CD14-positive monocyte (primary cell): ENCODE measurements at regions not wholly inside any gene's neighbourhood (a gene's known extent, or its start where the extent isn't known, plus 50 kb on each side); places are given as distances from the start of the nearest gene placed in this dataset.

Source experiments
- DNase-seq, 3 donors: peaks; one replicate each; pipeline ENCODE4 v3.0.0-alpha.2; 2011 to 2022
- H2AFZ ChIP-seq: 2 replicates; pipeline ENCODE4 v1.6.0; 2012; ENCODE audit warnings: mild to moderate bottlenecking, low read depth, low read length, inconsistent platforms; ENCODE audit not compliant: insufficient read depth, poor library complexity, severe bottlenecking
- H3K27ac ChIP-seq, 2 donors: 1 replicate in 1 of 2; 2 replicates in 1 of 2; pipeline ENCODE4 v1.5.1; 2012 to 2013; ENCODE audit warnings: low read length in 2 of 2, control low read depth in 1 of 2, inconsistent platforms in 1 of 2, low read depth in 1 of 2, mild to moderate bottlenecking in 1 of 2
- H3K27me3 ChIP-seq, 2 donors: one replicate each; pipeline versions ENCODE4 v1.6.0 to v1.6.1; 2011 to 2013; ENCODE audit warnings: low read length in 2 of 2; ENCODE audit not compliant: control insufficient read depth in 2 of 2, insufficient read depth in 2 of 2
- H3K36me3 ChIP-seq, 2 donors: replicated peaks in 1 of 2; 1 replicate in 1 of 2; 2 replicates in 1 of 2; pipeline versions ENCODE4 v1.5.1 to v1.6.1; 2012 to 2013; ENCODE audit warnings: low read length in 2 of 2, control low read depth in 1 of 2, inconsistent platforms in 1 of 2, mild to moderate bottlenecking in 1 of 2; ENCODE audit not compliant: insufficient read depth in 2 of 2, control insufficient read depth in 1 of 2
- H3K4me1 ChIP-seq, 2 donors: 1 replicate in 1 of 2; 2 replicates in 1 of 2; pipeline versions ENCODE4 v1.5.1 to v1.6.1; 2012 to 2013; ENCODE audit warnings: low read length in 2 of 2, control low read depth in 1 of 2, inconsistent platforms in 1 of 2, mild to moderate bottlenecking in 1 of 2, moderate library complexity in 1 of 2; ENCODE audit not compliant: insufficient read depth in 2 of 2, control insufficient read depth in 1 of 2
- H3K4me2 ChIP-seq: replicated peaks from 2 replicates; pipeline ENCODE3; 2012; ENCODE audit warnings: low read length, moderate library complexity, mild to moderate bottlenecking; ENCODE audit not compliant: poor library complexity, severe bottlenecking; ENCODE audit errors: extremely low read depth
- H3K4me3 ChIP-seq, 3 experiments: fragments of 200-600 bp in 1 of 3; sonication (generic) in 1 of 3; replicated peaks in 1 of 3; 1 replicate in 2 of 3; 2 replicates in 1 of 3; pipeline ENCODE4 v1.5.1; 2011 to 2013; ENCODE audit warnings: low read length in 3 of 3, mild to moderate bottlenecking in 3 of 3, control low read depth in 2 of 3, low read depth in 2 of 3, inconsistent platforms in 1 of 3, moderate library complexity in 1 of 3
- H3K79me2 ChIP-seq: 2 replicates; pipeline ENCODE4 v1.6.0; 2012; ENCODE audit warnings: mild to moderate bottlenecking, control low read depth, inconsistent platforms, low read length, moderate library complexity; ENCODE audit not compliant: insufficient read depth
- H3K9ac ChIP-seq: 2 replicates; pipeline ENCODE4 v1.6.0; 2017; ENCODE audit warnings: low read length, mild to moderate bottlenecking; ENCODE audit not compliant: insufficient read depth, poor library complexity, severe bottlenecking
- H3K9me3 ChIP-seq, 2 donors: replicated peaks in 1 of 2; 1 replicate in 1 of 2; 2 replicates in 1 of 2; pipeline versions ENCODE4 v1.5.1 to v1.6.1; 2012 to 2013; ENCODE audit warnings: low read length in 2 of 2, control low read depth in 1 of 2; ENCODE audit not compliant: control insufficient read depth in 1 of 2, insufficient read depth in 1 of 2
- H4K20me1 ChIP-seq: 2 replicates; pipeline ENCODE4 v1.6.0; 2012; ENCODE audit warnings: mild to moderate bottlenecking, low read length, control low read depth, moderate library complexity; ENCODE audit not compliant: insufficient read depth
- H3K27ac Mint-ChIP-seq, 7 donors: one replicate each; pipeline ENCODE4 v1.8.0; 2020; ENCODE audit warnings: mild to moderate bottlenecking in 7 of 7, mixed read lengths in 7 of 7, moderate library complexity in 6 of 7, inconsistent platforms in 2 of 7
- H3K27me3 Mint-ChIP-seq, 3 donors: one replicate each; pipeline ENCODE4 v1.8.0; 2021 to 2022; ENCODE audit warnings: low read depth in 3 of 3, mild to moderate bottlenecking in 3 of 3, mixed read lengths in 3 of 3, moderate library complexity in 3 of 3, inconsistent platforms in 1 of 3
- H3K36me3 Mint-ChIP-seq, 2 donors: one replicate each; pipeline ENCODE4 v1.8.0; 2020; ENCODE audit warnings: mixed read lengths in 2 of 2, inconsistent platforms in 1 of 2, mild to moderate bottlenecking in 1 of 2
- H3K4me1 Mint-ChIP-seq: one replicate; pipeline ENCODE4 v1.8.0; 2020; ENCODE audit warnings: mild to moderate bottlenecking, mixed read lengths
- H3K4me3 Mint-ChIP-seq, 2 donors: one replicate each; pipeline ENCODE4 v1.8.0; 2020; ENCODE audit warnings: mild to moderate bottlenecking in 2 of 2, mixed read lengths in 2 of 2, moderate library complexity in 1 of 2
- H3K9me3 Mint-ChIP-seq, 7 donors: one replicate each; pipeline ENCODE4 v1.8.0; 2020 to 2022; ENCODE audit warnings: mixed read lengths in 7 of 7, mild to moderate bottlenecking in 6 of 7, moderate library complexity in 6 of 7, inconsistent platforms in 2 of 7
- CTCF ChIP-seq: fragments of 200-600 bp; IDR thresholded peaks from one replicate; pipeline ENCODE4 v1.8.0; 2022; ENCODE audit warnings: antibody characterized with exemption, mild to moderate bottlenecking
- WGBS: methylation state at CpG from one replicate; pipeline ENCODE4 v1.1.5; 2013; ENCODE audit warnings: missing lambda C conversion rate; ENCODE audit not compliant: insufficient coverage; 5-methylcytosine and 5-hydroxymethylcytosine counted together
- intact Hi-C, 2 donors: fragments of 100-400 bp; cut with micrococcal nuclease; formaldehyde crosslinking; loops; one replicate each; pipeline versions ENCODE4 v1.15.0 to v1.15.1; 2023

GRCh38 chr3:168266335-168266734 is 170.6 kb upstream of the GOLIM4 start:
- no peak overlapping the region for H3K27ac ChIP-seq
- Mint-ChIP-seq H3K4me1 (no peaks in the 10 kb centered on the region), H3K27me3 (no peaks in the 10 kb centered on the region), H3K4me3 (no peak overlapping the region), H3K27ac (no peak overlapping the region), H3K36me3 (no peaks in the 10 kb centered on the region), H3K9me3 (peaks cover 0 to 2% (median 0%) of the 10 kb centered on the region in 7 donors)
- H4K20me1 ChIP-seq, result no peaks in the 10 kb centered on the region
- no peak overlapping the region for H2AFZ ChIP-seq
- H3K27me3 ChIP-seq, result no peaks in the 10 kb centered on the region
- intact Hi-C loops, result no loop called here
- no peaks in the 10 kb centered on the region for H3K4me1 ChIP-seq
- 100% methylated on average over 5 of the region's 7 CpGs for WGBS
- DNase-seq, result no peak
- no peak overlapping the region for H3K4me2 ChIP-seq
- no peak for TF ChIP-seq CTCF
- no peaks in the 10 kb centered on the region for H3K36me3 ChIP-seq
- no peak overlapping the region for H3K9ac ChIP-seq
- H3K4me3 ChIP-seq, result no peak overlapping the region
- no peaks in the 10 kb centered on the region for H3K9me3 ChIP-seq
- H3K79me2 ChIP-seq, result no peaks in the 10 kb centered on the region

- H3K27ac Mint-ChIP-seq, result no peak overlapping the region
- H3K27ac ChIP-seq, result no peak overlapping the region
- no peaks in the 10 kb centered on the region for H3K36me3 Mint-ChIP-seq
- no peaks in the 10 kb centered on the region for H3K9me3 ChIP-seq
- H3K9me3 Mint-ChIP-seq, result peaks cover 0 to 2% (median 0%) of the 10 kb centered on the region in 7 donors
- H3K27me3 ChIP-seq, result no peaks in the 10 kb centered on the region
- H2AFZ ChIP-seq, result no peak overlapping the region
- H3K4me2 ChIP-seq, result no peak overlapping the region
- no peak overlapping the region for H3K9ac ChIP-seq
- H3K27me3 Mint-ChIP-seq, result no peaks in the 10 kb centered on the region
- no peak for DNase-seq
- H3K36me3 ChIP-seq, result no peaks in the 10 kb centered on the region
- peaks cover 3% of the 10 kb centered on the region for H3K4me1 Mint-ChIP-seq
- H4K20me1 ChIP-seq, result no peaks in the 10 kb centered on the region
- no peaks in the 10 kb centered on the region for H3K79me2 ChIP-seq
- no peak overlapping the region for H3K4me3 ChIP-seq
- intact Hi-C loops, result no loop called here
- H3K4me1 ChIP-seq, result no peaks in the 10 kb centered on the region
- no peak overlapping the region for H3K4me3 Mint-ChIP-seq
- TF ChIP-seq CTCF, result no peak
Measured at GRCh38 chr3:168262887-168263286, 167.2 kb upstream of the GOLIM4 start.
